CD4-positive, alpha-beta T cell treated with Interleukin-1 beta for 1 hour (primary cell): ENCODE measurements at regions not wholly inside any gene's neighbourhood (a gene's known extent, or its start where the extent isn't known, plus 50 kb on each side); places are given as distances from the start of the nearest gene placed in this dataset.
"Not testable (repeated sequence)": the region's sequence is repeated elsewhere in the genome, so short reads cannot be mapped to it uniquely, and the experiment has no call there.

Experiments used
- DNase-seq, 2 donors: peaks; one replicate each; pipeline ENCODE4 v3.0.0-alpha.2; 2020 to 2022

DNA sequence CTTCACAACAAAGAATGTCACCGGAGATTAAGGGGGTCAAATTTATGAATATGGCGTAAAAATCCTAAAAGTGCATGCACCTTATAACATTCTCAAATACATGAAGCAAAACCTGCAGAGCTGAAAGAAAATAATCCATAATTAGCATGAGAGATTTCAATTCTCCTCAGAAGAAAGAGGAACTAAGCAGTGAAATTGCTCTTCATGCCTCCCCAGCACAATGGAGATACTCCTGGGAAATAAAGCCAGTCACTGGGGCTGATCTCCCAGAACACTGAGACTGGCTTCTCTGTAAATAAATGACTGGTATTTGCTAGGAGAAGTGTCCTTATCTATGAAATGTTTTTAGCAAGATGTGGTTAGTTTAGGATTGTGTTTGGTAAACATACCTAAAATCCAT is 68.1 kb downstream of the GOLGA6L6 start:
- DNase-seq: not testable (repeated sequence)

DNA sequence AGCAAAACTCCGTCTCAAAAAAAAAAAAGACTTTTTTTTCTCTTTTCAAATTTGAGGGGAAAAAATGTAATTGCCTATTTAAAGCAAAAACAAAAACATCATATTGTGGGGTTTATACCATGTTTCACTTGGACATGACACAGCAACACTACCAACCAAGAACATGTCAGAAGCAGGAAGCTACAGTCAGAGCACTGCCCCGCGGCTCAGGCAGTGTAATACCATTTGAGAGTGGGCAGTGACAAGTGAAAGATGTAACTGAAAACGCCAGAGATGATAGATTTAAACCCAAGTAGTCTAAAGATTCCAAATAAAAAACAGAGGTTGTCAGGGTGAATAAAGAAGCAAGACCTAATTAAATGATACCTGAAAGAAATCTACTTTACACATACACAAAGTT is 68.6 kb downstream of the GOLGA6L6 start:
- not testable (repeated sequence) for DNase-seq

- not testable (repeated sequence) for DNase-seq
These were observed 70.8 kb downstream of the GOLGA6L6 start for GRCh38 chr15:20470810-20471209.

DNA sequence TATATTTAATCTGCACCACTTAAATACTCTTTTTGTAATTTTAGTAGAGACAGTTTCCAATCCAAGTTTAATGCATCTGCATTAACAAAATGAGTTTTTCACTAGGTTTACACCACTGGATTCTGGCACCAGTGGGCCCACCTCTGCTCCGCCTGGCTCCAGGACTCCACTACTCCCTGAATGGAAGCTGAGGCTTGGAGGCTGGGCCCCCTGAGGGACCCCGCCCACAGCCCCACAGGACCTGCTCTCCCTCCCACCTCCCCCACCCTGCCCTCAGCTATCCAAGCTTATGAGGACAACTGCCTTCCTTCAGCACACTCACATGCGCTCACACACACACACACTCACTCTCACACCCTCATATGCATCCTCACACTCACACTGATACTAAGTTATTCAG is 100.5 kb downstream of the GOLGA6L6 start:
- DNase-seq: not testable (repeated sequence)

- not testable (repeated sequence) for DNase-seq
These were observed 101.2 kb downstream of the GOLGA6L6 start for GRCh38 chr15:20440390-20440789.

GRCh38 chr15:20439111-20439510 is 102.5 kb downstream of the GOLGA6L6 start:
- not testable (repeated sequence) for DNase-seq

DNA sequence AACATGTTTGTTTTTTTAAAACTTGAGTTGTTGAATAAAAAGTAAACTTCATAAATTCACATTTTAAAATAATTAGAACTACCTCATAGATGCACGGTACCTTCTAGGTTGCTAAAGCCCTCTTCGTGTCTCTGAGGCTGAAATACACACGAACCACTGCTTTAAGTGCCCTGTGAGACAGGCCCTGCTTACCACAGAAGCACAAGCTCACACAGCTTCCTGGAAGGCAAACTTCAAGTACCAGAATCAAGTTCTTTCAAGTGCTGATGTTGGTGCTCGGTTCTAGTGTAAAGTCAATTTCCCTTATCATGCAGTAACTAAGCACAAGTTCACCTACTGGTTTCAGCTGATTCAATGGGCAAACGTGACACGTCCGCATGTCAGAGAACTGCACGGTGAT is 103.3 kb downstream of the GOLGA6L6 start:
- not testable (repeated sequence) for DNase-seq

DNA sequence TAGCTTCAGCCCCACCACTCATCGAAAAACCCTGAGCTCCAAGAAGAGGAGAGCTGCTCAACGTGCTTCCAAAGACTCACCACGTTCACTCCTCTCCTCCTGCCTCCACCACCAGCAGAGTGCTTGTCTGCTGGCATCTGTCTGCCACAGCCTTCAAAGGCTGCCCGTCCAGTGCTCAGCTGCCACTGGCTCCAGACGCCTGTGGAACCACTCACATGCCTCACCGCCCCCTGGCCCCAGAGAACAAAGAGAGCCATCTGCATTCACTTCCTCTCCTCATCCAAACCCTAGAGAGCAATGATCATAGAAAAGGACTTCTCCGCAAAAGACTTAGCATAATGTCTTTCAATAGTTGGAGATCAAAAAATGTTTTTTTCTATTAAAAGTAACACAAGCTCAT is 108.1 kb downstream of the GOLGA6L6 start:
- not testable (repeated sequence) for DNase-seq

DNA sequence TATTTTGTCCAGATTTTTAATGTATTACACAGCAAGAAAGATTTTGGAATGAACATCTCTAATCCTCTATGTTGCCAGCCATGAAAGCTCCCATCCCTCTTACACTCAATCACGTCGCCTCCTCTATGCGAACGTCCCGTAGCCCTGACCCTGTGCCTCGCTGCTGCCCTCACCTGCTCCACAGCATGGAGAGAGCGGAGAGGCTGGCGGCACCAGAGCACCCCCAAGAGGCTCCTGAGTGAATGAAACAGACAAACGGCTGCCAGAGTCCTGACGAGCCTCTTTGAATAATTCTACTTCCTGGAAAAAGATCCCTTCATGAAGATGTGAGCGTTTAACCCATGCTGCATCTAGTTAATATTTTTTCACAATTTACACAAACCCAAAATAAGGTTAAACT is 111.1 kb downstream of the GOLGA6L6 start:
- not testable (repeated sequence) for DNase-seq

DNA sequence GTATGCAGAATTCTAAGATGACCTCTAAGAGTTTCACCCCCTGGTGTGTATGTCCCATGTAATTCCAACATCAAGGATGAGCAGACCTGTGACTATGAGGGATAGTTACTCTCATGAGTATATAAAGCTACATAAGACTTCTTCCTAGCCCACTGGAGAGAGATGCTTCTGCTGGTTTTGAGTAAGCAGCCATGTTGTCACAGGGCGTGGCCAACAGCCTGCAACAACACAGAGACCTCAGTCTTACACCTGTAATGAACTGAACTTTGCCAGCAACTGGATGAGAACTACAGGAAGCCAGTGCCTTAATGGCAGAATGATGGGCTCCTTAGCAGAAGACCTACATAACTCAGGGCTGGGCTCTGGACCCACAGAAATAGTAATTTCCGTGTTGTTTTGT is 120.9 kb downstream of the GOLGA6L6 start:
- not testable (repeated sequence) for DNase-seq

- DNase-seq: not testable (repeated sequence)
These were observed 125.0 kb downstream of the GOLGA6L6 start for GRCh38 chr15:20416618-20417017.

- not testable (repeated sequence) for DNase-seq
These were observed 131.9 kb downstream of the GOLGA6L6 start for GRCh38 chr15:20409667-20410198.

GRCh38 chr15:20409247-20409646 is 132.4 kb downstream of the GOLGA6L6 start:
- no peak for DNase-seq

- DNase-seq: no peak
These were observed 134.0 kb downstream of the GOLGA6L6 start for GRCh38 chr15:20407553-20407952.

- DNase-seq: not testable (repeated sequence)
These were observed 137.0 kb downstream of the GOLGA6L6 start for GRCh38 chr15:20404571-20404970.

DNA sequence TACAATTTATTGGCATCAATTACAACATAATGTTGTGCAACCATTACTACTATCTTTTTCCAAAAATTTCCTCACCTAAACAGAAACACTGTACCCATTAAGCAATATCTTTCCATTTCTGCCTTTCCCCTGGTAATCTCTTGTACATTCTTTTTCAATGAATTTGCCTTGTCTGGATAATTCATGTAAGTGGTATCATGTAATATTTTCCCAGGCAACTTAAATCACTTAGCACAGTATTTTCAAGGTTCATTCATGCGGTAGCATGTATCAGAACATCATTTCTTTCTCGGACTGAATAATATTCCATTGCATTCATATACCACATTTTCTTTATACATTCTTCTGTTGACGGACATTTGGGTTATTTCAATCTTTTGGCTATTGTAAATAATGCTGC is 139.0 kb downstream of the GOLGA6L6 start:
- not testable (repeated sequence) for DNase-seq

DNA sequence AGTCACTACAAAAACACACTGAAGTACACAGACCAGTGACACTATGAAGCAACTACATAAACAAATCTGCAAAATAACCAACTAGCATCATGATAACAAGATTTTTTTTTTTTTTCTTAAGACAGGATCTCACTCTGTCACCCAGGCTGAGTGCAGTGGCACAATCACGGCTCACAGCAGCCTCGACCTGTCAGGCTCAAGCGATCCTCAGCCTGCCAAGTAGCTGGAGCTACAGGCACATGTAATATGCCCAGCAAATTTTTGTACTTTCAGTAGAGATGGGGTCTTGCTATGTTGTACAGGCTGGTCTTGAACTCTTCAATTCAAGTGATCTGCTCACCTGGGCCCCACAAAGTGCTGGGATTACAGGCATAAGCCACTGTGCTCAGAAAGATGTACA is 140.5 kb downstream of the GOLGA6L6 start:
- DNase-seq: not testable (repeated sequence)

DNA sequence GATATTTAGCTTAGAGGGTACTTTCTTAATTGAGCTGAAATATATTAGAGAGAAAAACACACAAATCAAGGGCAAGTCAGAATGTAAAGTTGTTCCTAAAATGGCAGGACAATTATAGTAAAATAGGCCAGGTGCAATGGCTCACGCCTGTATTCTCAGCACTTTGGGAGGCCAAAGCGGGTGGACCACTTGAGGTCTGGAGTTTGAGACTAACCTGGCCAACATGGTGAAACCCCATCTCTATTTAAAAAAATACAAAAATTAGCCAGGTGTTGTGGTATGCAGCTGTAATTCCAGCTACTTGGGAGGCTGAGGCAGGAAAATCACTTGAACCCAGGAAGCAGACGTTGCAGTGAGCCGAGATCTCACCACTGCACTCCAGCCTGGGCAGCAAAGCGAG is 142.9 kb downstream of the GOLGA6L6 start:
- not testable (repeated sequence) for DNase-seq

- DNase-seq: not testable (repeated sequence)
These were observed 153.4 kb downstream of the GOLGA6L6 start for GRCh38 chr15:20388161-20388560.

- DNase-seq: no peak
These were observed 155.4 kb downstream of the GOLGA6L6 start for GRCh38 chr15:20386198-20386597.

DNA sequence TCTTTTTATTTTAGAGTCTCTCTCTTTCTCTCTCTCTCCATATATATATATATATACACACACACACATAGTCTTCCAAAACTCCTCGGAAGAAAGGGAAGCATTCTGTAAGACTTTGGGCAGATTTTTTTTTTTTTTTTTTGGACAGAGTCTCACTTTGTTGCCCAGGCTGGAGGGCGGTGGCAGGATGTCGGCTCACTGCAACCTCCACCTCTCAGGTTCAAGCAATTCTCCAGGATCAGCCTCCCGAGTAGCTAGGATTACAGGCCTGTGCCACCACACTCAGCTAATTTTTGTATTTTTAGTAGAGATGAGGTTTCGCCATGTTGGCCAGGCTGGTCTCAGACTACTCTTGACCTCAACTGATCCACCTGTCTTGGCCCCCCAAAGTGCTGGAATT is 161.4 kb downstream of the GOLGA6L6 start:
- DNase-seq: not testable (repeated sequence)

GRCh38 chr15:20376872-20377271 is 164.7 kb downstream of the GOLGA6L6 start:
- DNase-seq: no peak

DNA sequence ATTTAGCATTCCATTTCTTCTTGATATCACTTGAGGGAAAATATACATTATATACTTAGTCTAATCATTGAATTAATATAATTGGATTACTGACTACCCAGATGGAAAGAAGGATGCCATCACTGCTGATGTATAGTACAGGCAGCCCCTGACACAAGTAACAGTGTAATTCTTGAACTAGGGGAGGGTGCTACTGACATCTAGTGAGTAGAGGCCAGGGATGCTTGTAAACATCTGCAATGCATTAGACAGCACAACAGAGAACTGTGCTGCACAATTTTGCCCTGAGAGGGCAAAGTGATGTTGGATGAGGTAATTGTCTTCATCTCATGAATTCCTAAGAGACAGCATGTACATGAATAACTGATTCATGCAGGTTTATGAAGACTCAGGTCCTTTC is 169.2 kb downstream of the GOLGA6L6 start:
- DNase-seq: not testable (repeated sequence)

- no peak for DNase-seq
These were observed 172.1 kb downstream of the GOLGA6L6 start for GRCh38 chr15:20369500-20369899.

DNA sequence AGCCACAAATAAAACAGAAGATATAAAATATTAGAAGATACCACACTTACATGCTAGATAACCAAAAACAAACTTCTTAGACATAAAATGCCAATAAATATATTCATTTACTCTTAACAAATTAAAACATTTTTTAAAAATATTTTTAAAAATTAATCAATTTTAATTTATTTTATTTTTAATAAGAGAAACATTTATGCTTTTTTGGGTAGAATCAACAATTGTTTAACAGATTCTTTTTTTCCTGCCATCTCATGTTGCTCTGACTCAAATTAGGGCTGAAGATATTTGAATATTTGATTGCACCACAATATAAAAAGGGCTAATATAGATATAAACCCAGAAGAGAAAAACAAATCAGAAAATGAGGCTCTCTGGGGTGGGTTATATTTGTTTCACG is 172.6 kb downstream of the GOLGA6L6 start:
- DNase-seq: no peak
